ENCODE measurements at regions not wholly inside any gene's neighbourhood (a gene's known extent, or its start where the extent isn't known, plus 50 kb on each side); places are given as distances from the start of the nearest gene placed in this dataset.
"Not testable (repeated sequence)": the region's sequence is repeated elsewhere in the genome, so short reads cannot be mapped to it uniquely, and the experiment has no call there.

GRCh38 chr12:19999805-20000138 lies 368.6 kb upstream of the PDE3A start:
- no peak for DNase-seq

GRCh38 chr12:20000229-20000849 lies 368.0 kb upstream of the PDE3A start:
- DNase-seq = no peak

GRCh38 chr12:20003252-20003651 lies 365.1 kb upstream of the PDE3A start:
- DNase-seq = no peak

GRCh38 chr12:20004952-20005351 lies 363.4 kb upstream of the PDE3A start:
- no peak for DNase-seq

GRCh38 chr12:20006871-20007730 lies 361.2 kb upstream of the PDE3A start:
- DNase-seq = no peak

- not testable (repeated sequence) for DNase-seq
Measured at GRCh38 chr12:20009965-20010364, 358.4 kb upstream of the PDE3A start.

GRCh38 chr12:20011200-20011599 lies 357.1 kb upstream of the PDE3A start:
- no peak for DNase-seq

- no peak for DNase-seq
Measured at GRCh38 chr12:20017802-20018201, 350.5 kb upstream of the PDE3A start.

GRCh38 chr12:20018406-20018805 lies 349.9 kb upstream of the PDE3A start:
- no peak for DNase-seq

GRCh38 chr12:20024194-20024593 lies 344.1 kb upstream of the PDE3A start:
- no peak for DNase-seq

- DNase-seq = no peak
Measured at GRCh38 chr12:20028033-20028432, 340.3 kb upstream of the PDE3A start.

GRCh38 chr12:20030826-20031225 lies 337.5 kb upstream of the PDE3A start:
- no peak for DNase-seq

GRCh38 chr12:20039562-20039961 lies 328.8 kb upstream of the PDE3A start:
- DNase-seq = no peak

- DNase-seq = no peak
Measured at GRCh38 chr12:20040184-20040583, 328.2 kb upstream of the PDE3A start.

- no peak for DNase-seq
Measured at GRCh38 chr12:20040831-20041230, 327.5 kb upstream of the PDE3A start.

- DNase-seq = no peak
Measured at GRCh38 chr12:20044351-20044750, 324.0 kb upstream of the PDE3A start.

GRCh38 chr12:20044846-20045245 lies 323.5 kb upstream of the PDE3A start:
- no peak for DNase-seq

GRCh38 chr12:20047901-20048300 lies 320.4 kb upstream of the PDE3A start:
- no peak for DNase-seq

- no peak for DNase-seq
Measured at GRCh38 chr12:20050221-20050620, 318.1 kb upstream of the PDE3A start.

GRCh38 chr12:20053782-20054181 lies 314.6 kb upstream of the PDE3A start:
- no peak for DNase-seq

- DNase-seq = no peak
Measured at GRCh38 chr12:20055856-20056255, 312.5 kb upstream of the PDE3A start.

- no peak for DNase-seq
Measured at GRCh38 chr12:20057398-20057797, 310.9 kb upstream of the PDE3A start.

- DNase-seq = no peak
Measured at GRCh38 chr12:20063116-20063515, 305.2 kb upstream of the PDE3A start.

- no peak for DNase-seq
Measured at GRCh38 chr12:20077618-20078017, 290.7 kb upstream of the PDE3A start.

- no peak for DNase-seq
Measured at GRCh38 chr12:20089077-20089476, 279.3 kb upstream of the PDE3A start.
